WTC11 (cell line): ENCODE measurements at regions not wholly inside any gene's neighbourhood (a gene's known extent, or its start where the extent isn't known, plus 50 kb on each side); places are given as distances from the start of the nearest gene placed in this dataset.
A peak's percentile ranks its signal among the peaks of the same experiment; 100 is the strongest.

Experiments
- ATAC-seq: fragments of 200-7000 bp; cut with Tn5 transposase; 2 replicates; pipeline ENCODE4 v1.10.0; 2021; ENCODE audit warnings: mild to moderate bottlenecking, moderate library complexity
- CTCF ChIA-PET: fragments of 300-600 bp; sonication (Branson Sonifier 250); formaldehyde crosslinking; loops from one replicate; lab custom pipeline; 2021; ENCODE audit warnings: antibody characterized with exemption; lab: Charles Lee
- POLR2A ChIA-PET: fragments of 350-600 bp; sonication (Branson Sonifier 250); formaldehyde crosslinking; loops from one replicate; lab custom pipeline; 2021; ENCODE audit warnings: antibody characterized with exemption; lab: Charles Lee
- DNase-seq: peaks from one replicate; pipeline ENCODE4 v3.0.0; 2021; ENCODE audit warnings: low spot score
- H3K27ac Mint-ChIP-seq: 2 replicates; pipeline ENCODE4 v1.8.0; 2021; ENCODE audit warnings: mixed read lengths
- H3K27me3 Mint-ChIP-seq: 2 replicates; pipeline ENCODE4 v1.8.0; 2021; ENCODE audit warnings: low read depth, mild to moderate bottlenecking, moderate library complexity, mixed read lengths
- H3K36me3 Mint-ChIP-seq: 2 replicates; pipeline ENCODE4 v1.8.0; 2021; ENCODE audit warnings: mixed read lengths
- H3K4me1 Mint-ChIP-seq: 2 replicates; pipeline ENCODE4 v1.8.0; 2022; ENCODE audit warnings: mixed read lengths
- H3K4me3 Mint-ChIP-seq: 2 replicates; pipeline ENCODE4 v1.8.0; 2021; ENCODE audit warnings: mild to moderate bottlenecking, moderate library complexity, mixed read lengths
- H3K9me3 Mint-ChIP-seq: 2 replicates; pipeline ENCODE4 v1.8.0; 2021; ENCODE audit warnings: mixed read lengths
- AR ChIP-seq: fragments of 250-450 bp; sonication (Bioruptor Pico); IDR thresholded peaks from 2 replicates; pipeline ENCODE4 v1.9.0; 2021; ENCODE audit warnings: mild to moderate bottlenecking
- CREM ChIP-seq: sonication (generic); formaldehyde crosslinking; IDR thresholded peaks from 2 replicates; pipeline ENCODE4 v1.8.1; 2022; ENCODE audit warnings: mild to moderate bottlenecking, missing genetic modification reagents, moderate library complexity
- E2F1 ChIP-seq: sonication (generic); formaldehyde crosslinking; IDR thresholded peaks from 2 replicates; pipeline ENCODE4 v1.8.0; 2022; ENCODE audit warnings: mild to moderate bottlenecking, missing genetic modification reagents
- E2F5 ChIP-seq: sonication (generic); formaldehyde crosslinking; IDR thresholded peaks from 2 replicates; pipeline ENCODE4 v1.8.1; 2022; ENCODE audit warnings: mild to moderate bottlenecking, moderate library complexity, missing genetic modification reagents
- EMX1 ChIP-seq: fragments of 250-450 bp; sonication (Bioruptor Pico); IDR thresholded peaks from 2 replicates; pipeline ENCODE4 v1.8.0; 2021; ENCODE audit warnings: mild to moderate bottlenecking
- ERG ChIP-seq: fragments of 250-450 bp; sonication (Bioruptor Pico); IDR thresholded peaks from 2 replicates; pipeline ENCODE4 v1.8.0; 2021; ENCODE audit warnings: mild to moderate bottlenecking
- GABPB1 ChIP-seq: sonication (generic); formaldehyde crosslinking; IDR thresholded peaks from 2 replicates; pipeline ENCODE4 v1.8.1; 2023; ENCODE audit warnings: mild to moderate bottlenecking, missing genetic modification reagents
- JAZF1 ChIP-seq: fragments of 250-450 bp; sonication (Bioruptor Pico); IDR thresholded peaks from 2 replicates; pipeline ENCODE4 v1.9.0; 2021; ENCODE audit warnings: moderate library complexity, mild to moderate bottlenecking, inconsistent platforms
- JUN ChIP-seq: sonication (generic); formaldehyde crosslinking; IDR thresholded peaks from 2 replicates; pipeline ENCODE4 v1.8.0; 2023; ENCODE audit warnings: mild to moderate bottlenecking, missing genetic modification reagents
- MXD4 ChIP-seq: fragments of 250-450 bp; sonication (Bioruptor Pico); IDR thresholded peaks from 2 replicates; pipeline ENCODE4 v1.8.0; 2021; ENCODE audit warnings: mild to moderate bottlenecking, moderate library complexity, borderline replicate concordance
- NFATC4 ChIP-seq: fragments of 250-450 bp; sonication (Bioruptor Pico); IDR thresholded peaks from 2 replicates; pipeline ENCODE4 v1.9.0; 2021; ENCODE audit warnings: mild to moderate bottlenecking
- NR1H2 ChIP-seq: sonication (generic); formaldehyde crosslinking; IDR thresholded peaks from 2 replicates; pipeline ENCODE4 v1.9.0; 2021; ENCODE audit warnings: mild to moderate bottlenecking, moderate library complexity, missing genetic modification reagents
- PRRX2 ChIP-seq: fragments of 250-450 bp; sonication (Bioruptor Pico); IDR thresholded peaks from 2 replicates; pipeline ENCODE4 v1.8.0; 2021; ENCODE audit warnings: mild to moderate bottlenecking
- TCF7 ChIP-seq: sonication (generic); formaldehyde crosslinking; IDR thresholded peaks from 2 replicates; pipeline ENCODE4 v1.8.0; 2022; ENCODE audit warnings: mild to moderate bottlenecking, low read depth, missing genetic modification reagents, moderate library complexity
- USF2 ChIP-seq: sonication (generic); formaldehyde crosslinking; IDR thresholded peaks from 2 replicates; pipeline ENCODE4 v1.8.1; 2023; ENCODE audit warnings: mild to moderate bottlenecking, missing genetic modification reagents, moderate library complexity
- ZNF121 ChIP-seq: sonication (generic); formaldehyde crosslinking; IDR thresholded peaks from 2 replicates; pipeline ENCODE4 v1.8.0; 2023; ENCODE audit warnings: missing genetic modification reagents
- ZNF416 ChIP-seq: fragments of 250-450 bp; sonication (Bioruptor Pico); IDR thresholded peaks from 2 replicates; pipeline ENCODE4 v1.9.0; 2021; ENCODE audit warnings: mild to moderate bottlenecking, inconsistent platforms
- TF ChIP-seq, protein P1 (sequence below): sonication (generic); formaldehyde crosslinking; conservative IDR thresholded peaks from 2 replicates; pipeline ENCODE4 v1.8.1; 2023; ENCODE audit warnings: mild to moderate bottlenecking, low read depth, missing genetic modification reagents, moderate library complexity
- TF ChIP-seq, protein P2 (sequence below): sonication (generic); formaldehyde crosslinking; IDR thresholded peaks from 2 replicates; pipeline ENCODE4 v1.8.0; 2023; ENCODE audit warnings: missing genetic modification reagents, mild to moderate bottlenecking, borderline replicate concordance
- TF ChIP-seq, protein P3 (sequence below): sonication (generic); formaldehyde crosslinking; IDR thresholded peaks from 2 replicates; pipeline ENCODE4 v1.8.0; 2022; ENCODE audit warnings: mild to moderate bottlenecking, missing genetic modification reagents

- TF ChIP-seq NFATC4: no peak
- TF ChIP-seq EMX1 (CRISPR knock-in tag): no peak
- TF ChIP-seq, protein P1, sequence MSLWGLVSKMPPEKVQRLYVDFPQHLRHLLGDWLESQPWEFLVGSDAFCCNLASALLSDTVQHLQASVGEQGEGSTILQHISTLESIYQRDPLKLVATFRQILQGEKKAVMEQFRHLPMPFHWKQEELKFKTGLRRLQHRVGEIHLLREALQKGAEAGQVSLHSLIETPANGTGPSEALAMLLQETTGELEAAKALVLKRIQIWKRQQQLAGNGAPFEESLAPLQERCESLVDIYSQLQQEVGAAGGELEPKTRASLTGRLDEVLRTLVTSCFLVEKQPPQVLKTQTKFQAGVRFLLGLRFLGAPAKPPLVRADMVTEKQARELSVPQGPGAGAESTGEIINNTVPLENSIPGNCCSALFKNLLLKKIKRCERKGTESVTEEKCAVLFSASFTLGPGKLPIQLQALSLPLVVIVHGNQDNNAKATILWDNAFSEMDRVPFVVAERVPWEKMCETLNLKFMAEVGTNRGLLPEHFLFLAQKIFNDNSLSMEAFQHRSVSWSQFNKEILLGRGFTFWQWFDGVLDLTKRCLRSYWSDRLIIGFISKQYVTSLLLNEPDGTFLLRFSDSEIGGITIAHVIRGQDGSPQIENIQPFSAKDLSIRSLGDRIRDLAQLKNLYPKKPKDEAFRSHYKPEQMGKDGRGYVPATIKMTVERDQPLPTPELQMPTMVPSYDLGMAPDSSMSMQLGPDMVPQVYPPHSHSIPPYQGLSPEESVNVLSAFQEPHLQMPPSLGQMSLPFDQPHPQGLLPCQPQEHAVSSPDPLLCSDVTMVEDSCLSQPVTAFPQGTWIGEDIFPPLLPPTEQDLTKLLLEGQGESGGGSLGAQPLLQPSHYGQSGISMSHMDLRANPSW: no peak
- no peak for TF ChIP-seq E2F1 (CRISPR knock-in tag)
- no peak for TF ChIP-seq JUN
- no peak for TF ChIP-seq ZNF121 (CRISPR knock-in tag)
- no peak for TF ChIP-seq TCF7 (CRISPR knock-in tag)
- no peak for TF ChIP-seq PRRX2 (CRISPR knock-in tag)
- no peak for TF ChIP-seq JAZF1
These were observed 879.0 kb upstream of the CELF2 start (continued) for GRCh38 chr10:10138685-10139084.

DNA sequence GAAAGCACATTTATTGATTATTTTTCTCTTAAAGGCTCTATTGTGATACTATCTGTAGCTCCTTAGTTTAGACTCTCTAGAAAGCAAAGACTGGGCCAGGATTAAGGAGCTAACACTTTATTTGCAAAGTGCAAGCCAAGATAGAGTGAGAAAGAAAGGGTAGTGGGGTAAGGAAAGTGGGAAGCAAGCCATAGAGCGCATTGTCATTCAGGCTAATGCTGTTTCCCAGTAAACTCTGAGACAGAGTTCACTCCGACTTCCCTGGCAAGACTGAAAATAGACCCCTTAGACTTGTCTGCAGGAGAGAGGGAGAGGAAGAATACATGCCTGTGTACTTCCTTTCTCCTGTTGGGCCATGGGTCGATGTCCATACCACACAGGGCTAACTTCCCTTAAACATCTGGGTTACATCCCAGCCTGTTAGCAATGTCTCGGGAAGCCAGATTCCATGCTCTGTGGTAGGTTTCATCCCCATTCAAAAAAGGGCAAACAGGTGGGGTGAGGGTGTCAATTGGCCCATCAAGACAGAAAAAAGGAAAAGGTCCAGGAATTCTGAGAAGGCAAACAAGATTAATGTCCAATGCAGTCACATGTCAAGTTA lies 875.8 kb upstream of the CELF2 start:
- Mint-ChIP-seq H3K27ac (no peak overlapping the region), H3K27me3 (no peaks in the 10 kb centered on the region), H3K36me3 (no peaks in the 10 kb centered on the region), H3K4me3 (no peak overlapping the region), H3K4me1 (peaks cover 10% of the 10 kb centered on the region), H3K9me3 (no peaks in the 10 kb centered on the region)
- DNase-seq (no peak), ATAC-seq (peak; percentile 78)
- CTCF ChIA-PET: no interaction called here
- POLR2A ChIA-PET: no interaction called here
- TF ChIP-seq ZNF416 (CRISPR knock-in tag) (no peak), USF2 (CRISPR knock-in tag) (no peak), E2F5 (no peak), E2F1 (CRISPR knock-in tag) (no peak), GABPB1 (no peak), ERG (CRISPR knock-in tag) (no peak), MXD4 (CRISPR knock-in tag) (no peak), NFATC4 (no peak), AR (no peak), NR1H2 (CRISPR knock-in tag) (no peak), CREM (CRISPR knock-in tag) (no peak)
- TF ChIP-seq, protein P2, sequence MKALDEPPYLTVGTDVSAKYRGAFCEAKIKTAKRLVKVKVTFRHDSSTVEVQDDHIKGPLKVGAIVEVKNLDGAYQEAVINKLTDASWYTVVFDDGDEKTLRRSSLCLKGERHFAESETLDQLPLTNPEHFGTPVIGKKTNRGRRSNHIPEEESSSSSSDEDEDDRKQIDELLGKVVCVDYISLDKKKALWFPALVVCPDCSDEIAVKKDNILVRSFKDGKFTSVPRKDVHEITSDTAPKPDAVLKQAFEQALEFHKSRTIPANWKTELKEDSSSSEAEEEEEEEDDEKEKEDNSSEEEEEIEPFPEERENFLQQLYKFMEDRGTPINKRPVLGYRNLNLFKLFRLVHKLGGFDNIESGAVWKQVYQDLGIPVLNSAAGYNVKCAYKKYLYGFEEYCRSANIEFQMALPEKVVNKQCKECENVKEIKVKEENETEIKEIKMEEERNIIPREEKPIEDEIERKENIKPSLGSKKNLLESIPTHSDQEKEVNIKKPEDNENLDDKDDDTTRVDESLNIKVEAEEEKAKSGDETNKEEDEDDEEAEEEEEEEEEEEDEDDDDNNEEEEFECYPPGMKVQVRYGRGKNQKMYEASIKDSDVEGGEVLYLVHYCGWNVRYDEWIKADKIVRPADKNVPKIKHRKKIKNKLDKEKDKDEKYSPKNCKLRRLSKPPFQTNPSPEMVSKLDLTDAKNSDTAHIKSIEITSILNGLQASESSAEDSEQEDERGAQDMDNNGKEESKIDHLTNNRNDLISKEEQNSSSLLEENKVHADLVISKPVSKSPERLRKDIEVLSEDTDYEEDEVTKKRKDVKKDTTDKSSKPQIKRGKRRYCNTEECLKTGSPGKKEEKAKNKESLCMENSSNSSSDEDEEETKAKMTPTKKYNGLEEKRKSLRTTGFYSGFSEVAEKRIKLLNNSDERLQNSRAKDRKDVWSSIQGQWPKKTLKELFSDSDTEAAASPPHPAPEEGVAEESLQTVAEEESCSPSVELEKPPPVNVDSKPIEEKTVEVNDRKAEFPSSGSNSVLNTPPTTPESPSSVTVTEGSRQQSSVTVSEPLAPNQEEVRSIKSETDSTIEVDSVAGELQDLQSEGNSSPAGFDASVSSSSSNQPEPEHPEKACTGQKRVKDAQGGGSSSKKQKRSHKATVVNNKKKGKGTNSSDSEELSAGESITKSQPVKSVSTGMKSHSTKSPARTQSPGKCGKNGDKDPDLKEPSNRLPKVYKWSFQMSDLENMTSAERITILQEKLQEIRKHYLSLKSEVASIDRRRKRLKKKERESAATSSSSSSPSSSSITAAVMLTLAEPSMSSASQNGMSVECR (CRISPR knock-in tag): no peak
- TF ChIP-seq, protein P3, sequence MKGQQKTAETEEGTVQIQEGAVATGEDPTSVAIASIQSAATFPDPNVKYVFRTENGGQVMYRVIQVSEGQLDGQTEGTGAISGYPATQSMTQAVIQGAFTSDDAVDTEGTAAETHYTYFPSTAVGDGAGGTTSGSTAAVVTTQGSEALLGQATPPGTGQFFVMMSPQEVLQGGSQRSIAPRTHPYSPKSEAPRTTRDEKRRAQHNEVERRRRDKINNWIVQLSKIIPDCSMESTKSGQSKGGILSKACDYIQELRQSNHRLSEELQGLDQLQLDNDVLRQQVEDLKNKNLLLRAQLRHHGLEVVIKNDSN (CRISPR knock-in tag): no peak
